WTC11 (cell line): ENCODE measurements at regions not wholly inside any gene's neighbourhood (a gene's known extent, or its start where the extent isn't known, plus 50 kb on each side); places are given as distances from the start of the nearest gene placed in this dataset.

ENCODE experiments used
- ATAC-seq: fragments of 200-7000 bp; cut with Tn5 transposase; 2 replicates; pipeline ENCODE4 v1.10.0; 2021; ENCODE audit warnings: mild to moderate bottlenecking, moderate library complexity
- CTCF ChIA-PET: fragments of 300-600 bp; sonication (Branson Sonifier 250); formaldehyde crosslinking; loops from one replicate; lab custom pipeline; 2021; ENCODE audit warnings: antibody characterized with exemption; lab: Charles Lee
- POLR2A ChIA-PET: fragments of 350-600 bp; sonication (Branson Sonifier 250); formaldehyde crosslinking; loops from one replicate; lab custom pipeline; 2021; ENCODE audit warnings: antibody characterized with exemption; lab: Charles Lee
- DNase-seq: peaks from one replicate; pipeline ENCODE4 v3.0.0; 2021; ENCODE audit warnings: low spot score
- H3K27ac Mint-ChIP-seq: 2 replicates; pipeline ENCODE4 v1.8.0; 2021; ENCODE audit warnings: mixed read lengths
- H3K27me3 Mint-ChIP-seq: 2 replicates; pipeline ENCODE4 v1.8.0; 2021; ENCODE audit warnings: low read depth, mild to moderate bottlenecking, moderate library complexity, mixed read lengths
- H3K36me3 Mint-ChIP-seq: 2 replicates; pipeline ENCODE4 v1.8.0; 2021; ENCODE audit warnings: mixed read lengths
- H3K4me1 Mint-ChIP-seq: 2 replicates; pipeline ENCODE4 v1.8.0; 2022; ENCODE audit warnings: mixed read lengths
- H3K4me3 Mint-ChIP-seq: 2 replicates; pipeline ENCODE4 v1.8.0; 2021; ENCODE audit warnings: mild to moderate bottlenecking, moderate library complexity, mixed read lengths
- H3K9me3 Mint-ChIP-seq: 2 replicates; pipeline ENCODE4 v1.8.0; 2021; ENCODE audit warnings: mixed read lengths
- CBFB ChIP-seq: sonication (generic); formaldehyde crosslinking; IDR thresholded peaks from 2 replicates; pipeline ENCODE4 v1.8.1; 2022; ENCODE audit warnings: mild to moderate bottlenecking, low read depth, missing genetic modification reagents
- FOXJ3 ChIP-seq: sonication (generic); formaldehyde crosslinking; IDR thresholded peaks from 2 replicates; pipeline ENCODE4 v1.9.0; 2021; ENCODE audit warnings: missing genetic modification reagents, mild to moderate bottlenecking, borderline replicate concordance
- FOXK1 ChIP-seq: sonication (generic); formaldehyde crosslinking; IDR thresholded peaks from 2 replicates; pipeline ENCODE4 v1.8.0; 2022; ENCODE audit warnings: mild to moderate bottlenecking, moderate library complexity, missing genetic modification reagents
- JAZF1 ChIP-seq: fragments of 250-450 bp; sonication (Bioruptor Pico); IDR thresholded peaks from 2 replicates; pipeline ENCODE4 v1.9.0; 2021; ENCODE audit warnings: moderate library complexity, mild to moderate bottlenecking, inconsistent platforms
- MYBL2 ChIP-seq: sonication (generic); formaldehyde crosslinking; IDR thresholded peaks from 2 replicates; pipeline ENCODE4 v1.8.1; 2023; ENCODE audit warnings: mild to moderate bottlenecking, moderate library complexity, missing genetic modification reagents
- NR3C1 ChIP-seq: sonication (generic); formaldehyde crosslinking; conservative IDR thresholded peaks from 2 replicates; pipeline ENCODE4 v1.8.1; 2023; ENCODE audit warnings: low read depth, mild to moderate bottlenecking, missing genetic modification reagents
- PRRX2 ChIP-seq: fragments of 250-450 bp; sonication (Bioruptor Pico); IDR thresholded peaks from 2 replicates; pipeline ENCODE4 v1.8.0; 2021; ENCODE audit warnings: mild to moderate bottlenecking
- SMAD4 ChIP-seq: sonication (generic); formaldehyde crosslinking; IDR thresholded peaks from 2 replicates; pipeline ENCODE4 v1.8.0; 2022; ENCODE audit warnings: mild to moderate bottlenecking, missing genetic modification reagents
- SOX15 ChIP-seq: fragments of 250-450 bp; sonication (Bioruptor Pico); IDR thresholded peaks from 2 replicates; pipeline ENCODE4 v1.9.0; 2021; ENCODE audit warnings: mild to moderate bottlenecking
- SP1 ChIP-seq: sonication (generic); formaldehyde crosslinking; conservative IDR thresholded peaks from 2 replicates; pipeline ENCODE4 v1.8.1; 2022; ENCODE audit warnings: missing genetic modification reagents
- TEAD4 ChIP-seq: sonication (generic); formaldehyde crosslinking; IDR thresholded peaks from 2 replicates; pipeline ENCODE4 v1.8.0; 2022; ENCODE audit warnings: mild to moderate bottlenecking, missing genetic modification reagents
- TP53 ChIP-seq: sonication (generic); formaldehyde crosslinking; IDR thresholded peaks from 2 replicates; pipeline ENCODE4 v1.8.1; 2023; ENCODE audit warnings: mild to moderate bottlenecking, missing genetic modification reagents
- ZNF219 ChIP-seq: sonication (generic); formaldehyde crosslinking; IDR thresholded peaks from 2 replicates; pipeline ENCODE4 v1.8.0; 2023; ENCODE audit warnings: missing genetic modification reagents, mild to moderate bottlenecking, borderline replicate concordance
- ZNF263 ChIP-seq: sonication (generic); formaldehyde crosslinking; IDR thresholded peaks from 2 replicates; pipeline ENCODE4 v1.8.1; 2022; ENCODE audit warnings: low read depth, mild to moderate bottlenecking, moderate library complexity, missing genetic modification reagents
- ZNF416 ChIP-seq: fragments of 250-450 bp; sonication (Bioruptor Pico); IDR thresholded peaks from 2 replicates; pipeline ENCODE4 v1.9.0; 2021; ENCODE audit warnings: mild to moderate bottlenecking, inconsistent platforms
- TF ChIP-seq, protein P1 (sequence below): sonication (generic); formaldehyde crosslinking; IDR thresholded peaks from 2 replicates; pipeline ENCODE4 v1.8.1; 2023; ENCODE audit warnings: mild to moderate bottlenecking, missing genetic modification reagents
- TF ChIP-seq, protein P2 (sequence below): fragments of 250-450 bp; sonication (Bioruptor Pico); IDR thresholded peaks from 2 replicates; pipeline ENCODE4 v1.9.0; 2021; ENCODE audit warnings: mild to moderate bottlenecking, borderline replicate concordance
- TF ChIP-seq, protein P3 (sequence below): sonication (generic); formaldehyde crosslinking; IDR thresholded peaks from 2 replicates; pipeline ENCODE4 v1.8.1; 2023; ENCODE audit warnings: mild to moderate bottlenecking, missing genetic modification reagents, moderate library complexity
- TF ChIP-seq, protein P4 (sequence below): fragments of 250-450 bp; sonication (Bioruptor Pico); IDR thresholded peaks from 2 replicates; pipeline ENCODE4 v1.8.0; 2021; ENCODE audit warnings: mild to moderate bottlenecking
- TF ChIP-seq, protein P5 (sequence below): fragments of 250-450 bp; sonication (Bioruptor Pico); IDR thresholded peaks from 2 replicates; pipeline ENCODE4 v1.9.0; 2021; ENCODE audit warnings: mild to moderate bottlenecking
- TF ChIP-seq, protein P6 (sequence below): sonication (generic); formaldehyde crosslinking; conservative IDR thresholded peaks from 2 replicates; pipeline ENCODE4 v1.8.1; 2022; ENCODE audit warnings: mild to moderate bottlenecking, missing genetic modification reagents
- TF ChIP-seq, protein P7 (sequence below): sonication (generic); formaldehyde crosslinking; IDR thresholded peaks from 2 replicates; pipeline ENCODE4 v1.8.0; 2022; ENCODE audit warnings: mild to moderate bottlenecking, missing genetic modification reagents

DNA sequence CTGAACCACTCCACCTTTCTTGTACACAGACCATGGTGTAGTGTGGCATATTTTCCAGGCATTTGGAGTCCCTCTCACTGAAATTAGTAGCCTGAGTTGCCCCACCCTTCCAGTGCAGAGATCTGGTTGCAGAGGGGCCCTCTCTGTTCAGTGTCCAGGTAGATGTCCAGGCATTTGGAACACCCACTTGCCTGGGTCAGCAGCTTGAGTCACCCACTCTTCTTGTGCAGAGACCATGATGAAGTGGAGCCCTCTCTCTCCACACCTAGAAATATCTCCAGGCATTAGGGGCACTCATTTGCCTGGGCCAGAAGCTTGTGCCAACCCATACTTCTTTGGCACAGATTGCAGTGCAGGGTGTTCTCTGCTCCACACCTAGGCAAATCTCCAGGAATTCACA lies 2733.3 kb downstream of the PCDH7 start:
- H3K9me3 Mint-ChIP-seq, result peaks cover 24% of the 10 kb centered on the region

DNA sequence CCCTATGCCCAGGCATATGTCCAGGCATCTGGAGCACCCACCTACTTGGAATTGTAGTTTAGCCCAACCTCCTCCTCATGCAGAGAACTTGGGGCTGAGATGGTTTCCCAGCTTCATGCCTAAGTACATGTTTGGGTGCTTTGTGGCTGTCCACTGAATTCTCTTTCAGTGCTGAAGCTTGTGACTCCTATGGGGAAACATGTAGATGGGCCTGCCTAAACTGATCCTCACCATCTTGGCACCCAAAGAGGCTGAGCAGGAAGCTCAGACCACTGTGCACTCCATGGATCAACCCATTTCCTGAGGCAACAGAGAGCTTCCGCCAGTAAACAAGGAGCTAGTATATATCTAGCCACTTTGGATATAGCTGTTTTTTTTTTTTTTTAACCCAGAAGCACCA lies 2733.7 kb downstream of the PCDH7 start:
- H3K36me3 Mint-ChIP-seq, result no peaks in the 10 kb centered on the region; the same call in 1 of the 2 replicates
- no peak overlapping the region for H3K27ac Mint-ChIP-seq
- peaks cover 26% of the 10 kb centered on the region for H3K9me3 Mint-ChIP-seq
- TF ChIP-seq FOXJ3 (CRISPR knock-in tag) (no peak), CBFB (CRISPR knock-in tag) (no peak), PRRX2 (CRISPR knock-in tag) (no peak), ZNF263 (no peak), ZNF219 (CRISPR knock-in tag) (no peak), SMAD4 (CRISPR knock-in tag) (no peak), ZNF416 (CRISPR knock-in tag) (no peak), SP1 (CRISPR knock-in tag) (no peak)
- TF ChIP-seq, protein P1, sequence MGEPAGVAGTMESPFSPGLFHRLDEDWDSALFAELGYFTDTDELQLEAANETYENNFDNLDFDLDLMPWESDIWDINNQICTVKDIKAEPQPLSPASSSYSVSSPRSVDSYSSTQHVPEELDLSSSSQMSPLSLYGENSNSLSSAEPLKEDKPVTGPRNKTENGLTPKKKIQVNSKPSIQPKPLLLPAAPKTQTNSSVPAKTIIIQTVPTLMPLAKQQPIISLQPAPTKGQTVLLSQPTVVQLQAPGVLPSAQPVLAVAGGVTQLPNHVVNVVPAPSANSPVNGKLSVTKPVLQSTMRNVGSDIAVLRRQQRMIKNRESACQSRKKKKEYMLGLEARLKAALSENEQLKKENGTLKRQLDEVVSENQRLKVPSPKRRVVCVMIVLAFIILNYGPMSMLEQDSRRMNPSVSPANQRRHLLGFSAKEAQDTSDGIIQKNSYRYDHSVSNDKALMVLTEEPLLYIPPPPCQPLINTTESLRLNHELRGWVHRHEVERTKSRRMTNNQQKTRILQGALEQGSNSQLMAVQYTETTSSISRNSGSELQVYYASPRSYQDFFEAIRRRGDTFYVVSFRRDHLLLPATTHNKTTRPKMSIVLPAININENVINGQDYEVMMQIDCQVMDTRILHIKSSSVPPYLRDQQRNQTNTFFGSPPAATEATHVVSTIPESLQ (CRISPR knock-in tag), result no peak

More for the DNA sequence above, 2733.3 kb downstream of the PCDH7 start:
- ChIA-PET POLR2A (no interaction called here), CTCF (no interaction called here)
- ATAC-seq (no peak), DNase-seq (no peak)
- Mint-ChIP-seq H3K4me3 (no peak overlapping the region), H3K4me1 (peaks cover 8% of the 10 kb centered on the region), H3K27ac (no peak overlapping the region), H3K27me3 (no peaks in the 10 kb centered on the region), H3K36me3 (no peaks in the 10 kb centered on the region; the same call in 1 of the 2 replicates)
- no peak for TF ChIP-seq MYBL2 (CRISPR knock-in tag)
- TF ChIP-seq, protein P2, sequence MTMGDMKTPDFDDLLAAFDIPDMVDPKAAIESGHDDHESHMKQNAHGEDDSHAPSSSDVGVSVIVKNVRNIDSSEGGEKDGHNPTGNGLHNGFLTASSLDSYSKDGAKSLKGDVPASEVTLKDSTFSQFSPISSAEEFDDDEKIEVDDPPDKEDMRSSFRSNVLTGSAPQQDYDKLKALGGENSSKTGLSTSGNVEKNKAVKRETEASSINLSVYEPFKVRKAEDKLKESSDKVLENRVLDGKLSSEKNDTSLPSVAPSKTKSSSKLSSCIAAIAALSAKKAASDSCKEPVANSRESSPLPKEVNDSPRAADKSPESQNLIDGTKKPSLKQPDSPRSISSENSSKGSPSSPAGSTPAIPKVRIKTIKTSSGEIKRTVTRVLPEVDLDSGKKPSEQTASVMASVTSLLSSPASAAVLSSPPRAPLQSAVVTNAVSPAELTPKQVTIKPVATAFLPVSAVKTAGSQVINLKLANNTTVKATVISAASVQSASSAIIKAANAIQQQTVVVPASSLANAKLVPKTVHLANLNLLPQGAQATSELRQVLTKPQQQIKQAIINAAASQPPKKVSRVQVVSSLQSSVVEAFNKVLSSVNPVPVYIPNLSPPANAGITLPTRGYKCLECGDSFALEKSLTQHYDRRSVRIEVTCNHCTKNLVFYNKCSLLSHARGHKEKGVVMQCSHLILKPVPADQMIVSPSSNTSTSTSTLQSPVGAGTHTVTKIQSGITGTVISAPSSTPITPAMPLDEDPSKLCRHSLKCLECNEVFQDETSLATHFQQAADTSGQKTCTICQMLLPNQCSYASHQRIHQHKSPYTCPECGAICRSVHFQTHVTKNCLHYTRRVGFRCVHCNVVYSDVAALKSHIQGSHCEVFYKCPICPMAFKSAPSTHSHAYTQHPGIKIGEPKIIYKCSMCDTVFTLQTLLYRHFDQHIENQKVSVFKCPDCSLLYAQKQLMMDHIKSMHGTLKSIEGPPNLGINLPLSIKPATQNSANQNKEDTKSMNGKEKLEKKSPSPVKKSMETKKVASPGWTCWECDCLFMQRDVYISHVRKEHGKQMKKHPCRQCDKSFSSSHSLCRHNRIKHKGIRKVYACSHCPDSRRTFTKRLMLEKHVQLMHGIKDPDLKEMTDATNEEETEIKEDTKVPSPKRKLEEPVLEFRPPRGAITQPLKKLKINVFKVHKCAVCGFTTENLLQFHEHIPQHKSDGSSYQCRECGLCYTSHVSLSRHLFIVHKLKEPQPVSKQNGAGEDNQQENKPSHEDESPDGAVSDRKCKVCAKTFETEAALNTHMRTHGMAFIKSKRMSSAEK (CRISPR knock-in tag), result no peak
- TF ChIP-seq, protein P3, sequence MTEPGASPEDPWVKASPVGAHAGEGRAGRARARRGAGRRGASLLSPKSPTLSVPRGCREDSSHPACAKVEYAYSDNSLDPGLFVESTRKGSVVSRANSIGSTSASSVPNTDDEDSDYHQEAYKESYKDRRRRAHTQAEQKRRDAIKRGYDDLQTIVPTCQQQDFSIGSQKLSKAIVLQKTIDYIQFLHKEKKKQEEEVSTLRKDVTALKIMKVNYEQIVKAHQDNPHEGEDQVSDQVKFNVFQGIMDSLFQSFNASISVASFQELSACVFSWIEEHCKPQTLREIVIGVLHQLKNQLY (CRISPR knock-in tag), result no peak
- TF ChIP-seq, protein P4, sequence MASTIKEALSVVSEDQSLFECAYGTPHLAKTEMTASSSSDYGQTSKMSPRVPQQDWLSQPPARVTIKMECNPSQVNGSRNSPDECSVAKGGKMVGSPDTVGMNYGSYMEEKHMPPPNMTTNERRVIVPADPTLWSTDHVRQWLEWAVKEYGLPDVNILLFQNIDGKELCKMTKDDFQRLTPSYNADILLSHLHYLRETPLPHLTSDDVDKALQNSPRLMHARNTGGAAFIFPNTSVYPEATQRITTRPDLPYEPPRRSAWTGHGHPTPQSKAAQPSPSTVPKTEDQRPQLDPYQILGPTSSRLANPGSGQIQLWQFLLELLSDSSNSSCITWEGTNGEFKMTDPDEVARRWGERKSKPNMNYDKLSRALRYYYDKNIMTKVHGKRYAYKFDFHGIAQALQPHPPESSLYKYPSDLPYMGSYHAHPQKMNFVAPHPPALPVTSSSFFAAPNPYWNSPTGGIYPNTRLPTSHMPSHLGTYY (CRISPR knock-in tag), result no peak
- no peak for TF ChIP-seq JAZF1 (CRISPR knock-in tag)
- no peak for TF ChIP-seq NR3C1
- TF ChIP-seq, protein P5, sequence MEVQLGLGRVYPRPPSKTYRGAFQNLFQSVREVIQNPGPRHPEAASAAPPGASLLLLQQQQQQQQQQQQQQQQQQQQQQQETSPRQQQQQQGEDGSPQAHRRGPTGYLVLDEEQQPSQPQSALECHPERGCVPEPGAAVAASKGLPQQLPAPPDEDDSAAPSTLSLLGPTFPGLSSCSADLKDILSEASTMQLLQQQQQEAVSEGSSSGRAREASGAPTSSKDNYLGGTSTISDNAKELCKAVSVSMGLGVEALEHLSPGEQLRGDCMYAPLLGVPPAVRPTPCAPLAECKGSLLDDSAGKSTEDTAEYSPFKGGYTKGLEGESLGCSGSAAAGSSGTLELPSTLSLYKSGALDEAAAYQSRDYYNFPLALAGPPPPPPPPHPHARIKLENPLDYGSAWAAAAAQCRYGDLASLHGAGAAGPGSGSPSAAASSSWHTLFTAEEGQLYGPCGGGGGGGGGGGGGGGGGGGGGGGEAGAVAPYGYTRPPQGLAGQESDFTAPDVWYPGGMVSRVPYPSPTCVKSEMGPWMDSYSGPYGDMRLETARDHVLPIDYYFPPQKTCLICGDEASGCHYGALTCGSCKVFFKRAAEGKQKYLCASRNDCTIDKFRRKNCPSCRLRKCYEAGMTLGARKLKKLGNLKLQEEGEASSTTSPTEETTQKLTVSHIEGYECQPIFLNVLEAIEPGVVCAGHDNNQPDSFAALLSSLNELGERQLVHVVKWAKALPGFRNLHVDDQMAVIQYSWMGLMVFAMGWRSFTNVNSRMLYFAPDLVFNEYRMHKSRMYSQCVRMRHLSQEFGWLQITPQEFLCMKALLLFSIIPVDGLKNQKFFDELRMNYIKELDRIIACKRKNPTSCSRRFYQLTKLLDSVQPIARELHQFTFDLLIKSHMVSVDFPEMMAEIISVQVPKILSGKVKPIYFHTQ (CRISPR knock-in tag), result no peak
- TF ChIP-seq, protein P6, sequence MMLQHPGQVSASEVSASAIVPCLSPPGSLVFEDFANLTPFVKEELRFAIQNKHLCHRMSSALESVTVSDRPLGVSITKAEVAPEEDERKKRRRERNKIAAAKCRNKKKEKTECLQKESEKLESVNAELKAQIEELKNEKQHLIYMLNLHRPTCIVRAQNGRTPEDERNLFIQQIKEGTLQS, result no peak
- no peak for TF ChIP-seq SOX15 (CRISPR knock-in tag)
- TF ChIP-seq, protein P7, sequence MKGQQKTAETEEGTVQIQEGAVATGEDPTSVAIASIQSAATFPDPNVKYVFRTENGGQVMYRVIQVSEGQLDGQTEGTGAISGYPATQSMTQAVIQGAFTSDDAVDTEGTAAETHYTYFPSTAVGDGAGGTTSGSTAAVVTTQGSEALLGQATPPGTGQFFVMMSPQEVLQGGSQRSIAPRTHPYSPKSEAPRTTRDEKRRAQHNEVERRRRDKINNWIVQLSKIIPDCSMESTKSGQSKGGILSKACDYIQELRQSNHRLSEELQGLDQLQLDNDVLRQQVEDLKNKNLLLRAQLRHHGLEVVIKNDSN (CRISPR knock-in tag), result no peak
- no peak for TF ChIP-seq FOXK1 (CRISPR knock-in tag)
- no peak for TF ChIP-seq TEAD4 (CRISPR knock-in tag)
- TF ChIP-seq TP53 (CRISPR knock-in tag), result no peak

More for the DNA sequence above, 2733.7 kb downstream of the PCDH7 start:
- ATAC-seq (no peak), DNase-seq (no peak)
- CTCF ChIA-PET, result no interaction called here
- peaks cover 3% of the 10 kb centered on the region for H3K4me1 Mint-ChIP-seq
- POLR2A ChIA-PET, result interaction anchor here (0.5 kb wide), 1 partner anchor 278 kb away, joined by 3 read pairs; no protein-coding TSS in a partner anchor
- H3K27me3 Mint-ChIP-seq, result no peaks in the 10 kb centered on the region
- no peak overlapping the region for H3K4me3 Mint-ChIP-seq
